HG02884 (cell line): ENCODE measurements at regions not wholly inside any gene's neighbourhood (a gene's known extent, or its start where the extent isn't known, plus 50 kb on each side); places are given as distances from the start of the nearest gene placed in this dataset.
"Not testable (repeated sequence)": the region's sequence is repeated elsewhere in the genome, so short reads cannot be mapped to it uniquely, and the experiment has no call there.

Experiments
- ATAC-seq: cut with Tn5 transposase; IDR thresholded peaks from one replicate; pipeline ENCODE4 v1.9.1; 2021; ENCODE audit warnings: mild to moderate bottlenecking, moderate library complexity; ENCODE audit not compliant: unreplicated experiment

- ATAC-seq: no peak
These were observed 177.5 kb downstream of the MTCL1 start for GRCh38 chr18:8882632-8883408.

GRCh38 chr18:8883409-8883668 lies 178.0 kb downstream of the MTCL1 start:
- ATAC-seq: no peak

GRCh38 chr18:8887877-8888276 lies 182.5 kb downstream of the MTCL1 start:
- ATAC-seq: not testable (repeated sequence)

GRCh38 chr18:8889489-8889888 lies 184.1 kb downstream of the MTCL1 start:
- ATAC-seq: no peak

- ATAC-seq: not testable (repeated sequence)
These were observed 185.1 kb downstream of the MTCL1 start for GRCh38 chr18:8890503-8890902.

- no peak for ATAC-seq
These were observed 185.7 kb downstream of the MTCL1 start for GRCh38 chr18:8890957-8891464.

GRCh38 chr18:8893221-8893620 lies 187.9 kb downstream of the MTCL1 start:
- no peak for ATAC-seq

GRCh38 chr18:8893628-8894231 lies 188.4 kb downstream of the MTCL1 start:
- no peak for ATAC-seq

GRCh38 chr18:8894823-8895222 lies 189.5 kb downstream of the MTCL1 start:
- ATAC-seq: no peak

GRCh38 chr18:8895341-8895740 lies 190.0 kb downstream of the MTCL1 start:
- no peak for ATAC-seq

- ATAC-seq: no peak
These were observed 190.7 kb downstream of the MTCL1 start for GRCh38 chr18:8895987-8896619.

- no peak for ATAC-seq
These were observed 193.6 kb downstream of the MTCL1 start for GRCh38 chr18:8899000-8899399.

- ATAC-seq: no peak
These were observed 195.2 kb downstream of the MTCL1 start for GRCh38 chr18:8900552-8900951.

GRCh38 chr18:8901019-8901418 lies 195.7 kb downstream of the MTCL1 start:
- no peak for ATAC-seq

GRCh38 chr18:8904316-8904715 lies 198.2 kb upstream of the NDUFV2 start:
- no peak for ATAC-seq

GRCh38 chr18:8908792-8909510 lies 193.5 kb upstream of the NDUFV2 start:
- no peak for ATAC-seq

- no peak for ATAC-seq
These were observed 192.2 kb upstream of the NDUFV2 start for GRCh38 chr18:8910186-8910822.

GRCh38 chr18:8910843-8911242 lies 191.7 kb upstream of the NDUFV2 start:
- no peak for ATAC-seq

GRCh38 chr18:8911408-8912340 lies 190.8 kb upstream of the NDUFV2 start:
- peak; percentile 20 for ATAC-seq
